ENCODE measurements at regions not wholly inside any gene's neighbourhood (a gene's known extent, or its start where the extent isn't known, plus 50 kb on each side); places are given as distances from the start of the nearest gene placed in this dataset.

DNA sequence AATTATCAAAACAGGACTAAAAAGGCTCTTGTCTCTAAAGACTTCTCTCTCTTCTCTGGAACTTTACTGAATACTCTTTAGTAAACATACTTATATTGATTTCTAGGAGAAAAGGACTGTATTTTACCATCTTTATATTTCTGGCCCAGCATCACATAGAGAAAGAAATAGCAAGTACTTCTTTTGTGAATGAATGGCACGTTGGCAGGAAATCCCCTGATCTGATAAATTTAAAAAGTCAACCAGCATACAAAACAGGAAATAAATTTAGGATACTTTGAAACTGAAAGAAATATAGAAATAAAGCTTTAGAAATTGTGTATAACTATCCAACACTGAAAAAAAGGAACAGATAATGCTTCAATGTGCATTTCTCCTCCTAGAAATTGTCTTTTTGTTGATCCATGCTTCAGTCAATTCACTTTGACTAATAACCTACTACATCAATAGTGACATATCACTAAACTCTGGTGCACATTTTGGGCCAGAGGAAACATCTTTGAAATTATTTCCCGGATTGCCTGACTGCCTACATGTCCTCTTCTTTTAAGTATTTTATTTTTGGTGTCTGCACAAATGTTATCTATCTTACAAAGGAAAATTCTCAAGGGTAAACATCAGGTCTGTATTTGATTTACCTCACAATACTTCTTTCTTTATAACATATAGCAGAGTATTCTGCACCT, 183.5 kb upstream of the FSTL5 start:
- Histone ChIP-seq H3K4me3 (ENCODE audit: low read depth, low read length, poor library complexity, severe bottlenecking) (no peak overlapping the region), H3K9me3 (ENCODE audit: low read depth, low read length, poor library complexity, severe bottlenecking) (no peaks in the 10 kb centered on the region), H3K36me3 (ENCODE audit: insufficient read depth, low read length, poor library complexity, severe bottlenecking) (no peaks in the 10 kb centered on the region), H3K4me1 (ENCODE audit: insufficient read depth, low read length, poor library complexity, severe bottlenecking) (no peaks in the 10 kb centered on the region), H3K27me3 (replicated peaks; ENCODE audit: insufficient read depth, low read depth, low read length, poor library complexity) (no peaks in the 10 kb centered on the region), H3K27ac (ENCODE audit: low read depth, low read length, poor library complexity, severe bottlenecking) (no peak overlapping the region)
- CTCF ChIA-PET: no interaction called here
- no peak for DNase-seq (ENCODE audit: low spot score)
- BruUV-seq (replicated peaks): no TSS peak
- no peak for TF ChIP-seq EZH2 (IDR thresholded peaks at IDR 0.05; ENCODE audit: borderline replicate concordance, low read depth, low read length, poor library complexity, severe bottlenecking)
- TF ChIP-seq, protein P1, sequence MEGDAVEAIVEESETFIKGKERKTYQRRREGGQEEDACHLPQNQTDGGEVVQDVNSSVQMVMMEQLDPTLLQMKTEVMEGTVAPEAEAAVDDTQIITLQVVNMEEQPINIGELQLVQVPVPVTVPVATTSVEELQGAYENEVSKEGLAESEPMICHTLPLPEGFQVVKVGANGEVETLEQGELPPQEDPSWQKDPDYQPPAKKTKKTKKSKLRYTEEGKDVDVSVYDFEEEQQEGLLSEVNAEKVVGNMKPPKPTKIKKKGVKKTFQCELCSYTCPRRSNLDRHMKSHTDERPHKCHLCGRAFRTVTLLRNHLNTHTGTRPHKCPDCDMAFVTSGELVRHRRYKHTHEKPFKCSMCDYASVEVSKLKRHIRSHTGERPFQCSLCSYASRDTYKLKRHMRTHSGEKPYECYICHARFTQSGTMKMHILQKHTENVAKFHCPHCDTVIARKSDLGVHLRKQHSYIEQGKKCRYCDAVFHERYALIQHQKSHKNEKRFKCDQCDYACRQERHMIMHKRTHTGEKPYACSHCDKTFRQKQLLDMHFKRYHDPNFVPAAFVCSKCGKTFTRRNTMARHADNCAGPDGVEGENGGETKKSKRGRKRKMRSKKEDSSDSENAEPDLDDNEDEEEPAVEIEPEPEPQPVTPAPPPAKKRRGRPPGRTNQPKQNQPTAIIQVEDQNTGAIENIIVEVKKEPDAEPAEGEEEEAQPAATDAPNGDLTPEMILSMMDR (conservative IDR thresholded peaks at IDR 0.05; ENCODE audit: low read depth, low read length): no peak
- intact Hi-C loops (cut with micrococcal nuclease; ENCODE audit: unreplicated experiment): no loop called here
- POLR2A ChIA-PET (ENCODE audit: low non-redundant PET): no interaction called here

DNA sequence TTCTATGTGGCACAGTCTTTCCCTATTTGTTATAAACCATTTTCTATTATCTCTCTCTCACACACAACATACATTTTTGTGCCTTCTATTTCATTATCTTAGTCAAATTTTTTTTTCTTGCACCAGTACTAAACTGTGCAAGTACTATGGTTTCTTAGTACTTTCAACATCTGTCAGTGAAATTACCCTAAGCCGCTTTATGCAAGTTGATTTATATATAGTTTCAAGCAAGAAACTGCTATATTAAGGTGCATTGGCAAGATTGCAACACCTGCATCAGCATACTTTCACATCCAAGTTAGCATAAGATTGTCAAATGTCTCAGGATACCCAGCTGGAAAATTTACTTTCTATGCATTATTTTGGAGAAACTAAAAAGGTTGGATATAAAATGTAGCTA, 180.2 kb upstream of the FSTL5 start:
- Histone ChIP-seq H3K27ac (ENCODE audit: low read depth, low read length, poor library complexity, severe bottlenecking) (no peak overlapping the region), H3K4me3 (ENCODE audit: low read depth, low read length, poor library complexity, severe bottlenecking) (no peak overlapping the region), H3K36me3 (ENCODE audit: insufficient read depth, low read length, poor library complexity, severe bottlenecking) (no peaks in the 10 kb centered on the region), H3K9me3 (ENCODE audit: low read depth, low read length, poor library complexity, severe bottlenecking) (no peaks in the 10 kb centered on the region), H3K4me1 (ENCODE audit: insufficient read depth, low read length, poor library complexity, severe bottlenecking) (no peaks in the 10 kb centered on the region), H3K27me3 (replicated peaks; ENCODE audit: insufficient read depth, low read depth, low read length, poor library complexity) (no peaks in the 10 kb centered on the region)
- intact Hi-C loops (cut with micrococcal nuclease; ENCODE audit: unreplicated experiment): no loop called here
- POLR2A ChIA-PET (ENCODE audit: low non-redundant PET): no interaction called here
- CTCF ChIA-PET: no interaction called here
- no TSS peak for BruUV-seq (replicated peaks)
- no peak for DNase-seq (ENCODE audit: low spot score)
- no peak for TF ChIP-seq EZH2 (IDR thresholded peaks at IDR 0.05; ENCODE audit: borderline replicate concordance, low read depth, low read length, poor library complexity, severe bottlenecking)
- TF ChIP-seq, protein P1 (conservative IDR thresholded peaks at IDR 0.05; ENCODE audit: low read depth, low read length): no peak

DNA sequence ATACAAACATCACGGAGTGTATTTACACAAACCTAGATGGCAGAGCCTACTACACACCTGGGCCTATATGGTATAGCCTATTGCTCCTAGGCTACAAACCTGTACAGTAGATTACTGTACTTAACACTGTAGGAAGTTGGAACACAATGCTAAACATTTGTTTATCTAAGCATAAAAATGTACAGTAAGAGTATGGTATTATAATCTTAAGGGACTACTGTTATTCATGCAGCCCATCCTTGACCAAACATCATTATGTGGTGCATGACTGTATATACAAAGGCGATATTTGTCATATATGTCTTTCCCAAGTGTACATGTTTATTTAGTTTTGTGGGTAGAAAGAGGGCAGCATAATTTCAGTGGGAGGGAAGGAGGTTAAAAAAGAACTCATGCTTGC, 177.7 kb upstream of the FSTL5 start:
- no peak overlapping the region for H3K4me3 ChIP-seq (ENCODE audit: low read depth, low read length, poor library complexity, severe bottlenecking)
- intact Hi-C loops (cut with micrococcal nuclease; ENCODE audit: unreplicated experiment): no loop called here
- DNase-seq (ENCODE audit: low spot score): no peak
- no peaks in the 10 kb centered on the region for H3K36me3 ChIP-seq (ENCODE audit: insufficient read depth, low read length, poor library complexity, severe bottlenecking)
- H3K27ac ChIP-seq (ENCODE audit: low read depth, low read length, poor library complexity, severe bottlenecking): no peak overlapping the region
- no TSS peak for BruUV-seq (replicated peaks)
- ChIA-PET CTCF (no interaction called here), POLR2A (ENCODE audit: low non-redundant PET) (no interaction called here)
- TF ChIP-seq, protein P1 (conservative IDR thresholded peaks at IDR 0.05; ENCODE audit: low read depth, low read length): no peak
- TF ChIP-seq EZH2 (IDR thresholded peaks at IDR 0.05; ENCODE audit: borderline replicate concordance, low read depth, low read length, poor library complexity, severe bottlenecking): no peak
- H3K9me3 ChIP-seq (ENCODE audit: low read depth, low read length, poor library complexity, severe bottlenecking): no peaks in the 10 kb centered on the region
- H3K4me1 ChIP-seq (ENCODE audit: insufficient read depth, low read length, poor library complexity, severe bottlenecking): no peaks in the 10 kb centered on the region
- no peaks in the 10 kb centered on the region for H3K27me3 ChIP-seq (replicated peaks; ENCODE audit: insufficient read depth, low read depth, low read length, poor library complexity)

Data from A673 (cell line).